ENCODE measurements at regions not wholly inside any gene's neighbourhood (a gene's known extent, or its start where the extent isn't known, plus 50 kb on each side); places are given as distances from the start of the nearest gene placed in this dataset.
"Not testable (repeated sequence)": the region's sequence is repeated elsewhere in the genome, so short reads cannot be mapped to it uniquely, and the experiment has no call there.

DNA sequence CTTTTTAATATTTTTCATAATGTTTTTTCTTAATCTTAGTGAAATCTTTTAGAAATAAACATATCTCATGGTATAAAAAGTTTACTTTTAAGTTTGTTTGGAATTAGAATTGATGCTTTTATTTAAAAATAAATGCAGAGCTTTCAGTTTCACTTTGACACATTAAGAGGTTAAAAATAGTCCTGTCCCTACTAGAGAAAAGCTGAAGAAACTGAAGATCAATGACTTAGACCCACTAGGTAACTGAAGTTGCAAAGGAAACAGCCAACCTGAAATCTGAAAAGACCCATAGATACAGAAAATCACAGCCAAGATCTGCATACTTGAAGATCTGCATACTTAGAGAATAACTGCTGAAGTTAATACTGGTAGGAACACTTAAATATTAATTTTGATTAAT lies 237.6 kb downstream of the RAP2B start:
- ATAC-seq (ENCODE audit: poor library complexity): no peak
- POLR2A ChIA-PET: interaction anchor here (1.3 kb wide), 1 partner anchor 11 kb away, joined by 5 read pairs; no protein-coding TSS in a partner anchor
- peak in 1 of 14 experiments; percentile 17 for DNase-seq

DNA sequence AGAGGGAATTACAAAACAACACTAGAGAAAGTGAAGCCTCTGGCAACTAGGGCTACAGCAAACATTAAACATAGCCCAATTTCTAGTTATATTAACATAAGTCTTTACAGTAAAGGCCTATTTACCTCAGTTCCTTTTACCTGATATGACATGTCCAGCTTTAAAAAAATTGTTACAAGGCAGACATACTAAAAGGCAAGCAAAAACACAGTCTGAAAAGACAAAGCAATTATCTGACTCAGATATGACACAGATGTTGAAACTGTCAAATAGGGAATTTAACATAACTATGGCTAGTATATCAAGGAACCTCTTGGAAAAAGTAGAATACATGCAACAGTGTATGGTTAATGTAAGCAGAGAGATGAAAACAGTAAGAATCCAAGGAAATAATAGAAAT lies 238.6 kb downstream of the RAP2B start:
- no peaks in the 10 kb centered on the region for H3K36me3 ChIP-seq (ENCODE audit: insufficient read depth, low read length)
- no peak overlapping the region for H3K27ac ChIP-seq (ENCODE audit: low read depth in 1 of 2, low read length in 2 of 2)
- H3K9me3 Mint-ChIP-seq: no peaks in the 10 kb centered on the region
- ATAC-seq (ENCODE audit: poor library complexity) (no peak), DNase-seq (no peak)
- H3K27me3 Mint-ChIP-seq: no peaks in the 10 kb centered on the region
- H3K4me3 Mint-ChIP-seq: no peak overlapping the region
- TF ChIP-seq, protein P1, sequence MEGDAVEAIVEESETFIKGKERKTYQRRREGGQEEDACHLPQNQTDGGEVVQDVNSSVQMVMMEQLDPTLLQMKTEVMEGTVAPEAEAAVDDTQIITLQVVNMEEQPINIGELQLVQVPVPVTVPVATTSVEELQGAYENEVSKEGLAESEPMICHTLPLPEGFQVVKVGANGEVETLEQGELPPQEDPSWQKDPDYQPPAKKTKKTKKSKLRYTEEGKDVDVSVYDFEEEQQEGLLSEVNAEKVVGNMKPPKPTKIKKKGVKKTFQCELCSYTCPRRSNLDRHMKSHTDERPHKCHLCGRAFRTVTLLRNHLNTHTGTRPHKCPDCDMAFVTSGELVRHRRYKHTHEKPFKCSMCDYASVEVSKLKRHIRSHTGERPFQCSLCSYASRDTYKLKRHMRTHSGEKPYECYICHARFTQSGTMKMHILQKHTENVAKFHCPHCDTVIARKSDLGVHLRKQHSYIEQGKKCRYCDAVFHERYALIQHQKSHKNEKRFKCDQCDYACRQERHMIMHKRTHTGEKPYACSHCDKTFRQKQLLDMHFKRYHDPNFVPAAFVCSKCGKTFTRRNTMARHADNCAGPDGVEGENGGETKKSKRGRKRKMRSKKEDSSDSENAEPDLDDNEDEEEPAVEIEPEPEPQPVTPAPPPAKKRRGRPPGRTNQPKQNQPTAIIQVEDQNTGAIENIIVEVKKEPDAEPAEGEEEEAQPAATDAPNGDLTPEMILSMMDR (IDR thresholded peaks at IDR 0.05): no peak
- no peaks in the 10 kb centered on the region for H3K27me3 ChIP-seq (ENCODE audit: control insufficient read depth in 1 of 2, insufficient read depth in 2 of 2, low read length in 2 of 2)
- ChIA-PET POLR2A (interaction anchor here (1.3 kb wide), 1 partner anchor 10 kb away, joined by 5 read pairs; no protein-coding TSS in a partner anchor), CTCF (interaction anchor here (0.6 to 1.0 kb wide), 2 partner anchors 13 to 368 kb away, joined by 3 to 6 read pairs; no protein-coding TSS in a partner anchor)
- no peak overlapping the region for H3K4me3 ChIP-seq (ENCODE audit: low read length)
- peaks cover 2% of the 10 kb centered on the region for H3K36me3 Mint-ChIP-seq (ENCODE audit: low read depth)
- H3K27ac Mint-ChIP-seq: no peak overlapping the region
- peaks cover 29% of the 10 kb centered on the region for H3K4me1 Mint-ChIP-seq (ENCODE audit: low read depth)
- no peaks in the 10 kb centered on the region for H3K4me1 ChIP-seq (ENCODE audit: insufficient read depth, low read length)
- H3K9me3 ChIP-seq (ENCODE audit: control insufficient read depth in 1 of 2, insufficient read depth in 1 of 2, low read length in 2 of 2): no peaks in the 10 kb centered on the region
- intact Hi-C loops (cut with DNase I, micrococcal nuclease): no loop called here

More for the DNA sequence above, 237.6 kb downstream of the RAP2B start:
- peaks cover 2% of the 10 kb centered on the region for H3K9me3 Mint-ChIP-seq
- no peak overlapping the region for H3K27ac Mint-ChIP-seq
- intact Hi-C loops (cut with DNase I, micrococcal nuclease): no loop called here
- Histone ChIP-seq H3K27ac (ENCODE audit: low read depth in 1 of 2, low read length in 2 of 2) (no peak overlapping the region), H3K9me3 (ENCODE audit: control insufficient read depth in 1 of 2, insufficient read depth in 1 of 2, low read length in 2 of 2) (peaks cover 0 to 4% of the 10 kb centered on the region in 2 experiments), H3K36me3 (ENCODE audit: insufficient read depth, low read length) (no peaks in the 10 kb centered on the region), H3K4me1 (ENCODE audit: insufficient read depth, low read length) (no peaks in the 10 kb centered on the region), H3K4me3 (ENCODE audit: low read length) (no peak overlapping the region), H3K27me3 (ENCODE audit: control insufficient read depth in 1 of 2, insufficient read depth in 2 of 2, low read length in 2 of 2) (no peaks in the 10 kb centered on the region)
- peaks cover 29% of the 10 kb centered on the region for H3K4me1 Mint-ChIP-seq (ENCODE audit: low read depth)
- TF ChIP-seq, protein P1 (IDR thresholded peaks at IDR 0.05): no peak
- no peak overlapping the region for H3K4me3 Mint-ChIP-seq
- no peaks in the 10 kb centered on the region for H3K27me3 Mint-ChIP-seq
- peaks cover 4% of the 10 kb centered on the region for H3K36me3 Mint-ChIP-seq (ENCODE audit: low read depth)
- CTCF ChIA-PET: no interaction called here

DNA sequence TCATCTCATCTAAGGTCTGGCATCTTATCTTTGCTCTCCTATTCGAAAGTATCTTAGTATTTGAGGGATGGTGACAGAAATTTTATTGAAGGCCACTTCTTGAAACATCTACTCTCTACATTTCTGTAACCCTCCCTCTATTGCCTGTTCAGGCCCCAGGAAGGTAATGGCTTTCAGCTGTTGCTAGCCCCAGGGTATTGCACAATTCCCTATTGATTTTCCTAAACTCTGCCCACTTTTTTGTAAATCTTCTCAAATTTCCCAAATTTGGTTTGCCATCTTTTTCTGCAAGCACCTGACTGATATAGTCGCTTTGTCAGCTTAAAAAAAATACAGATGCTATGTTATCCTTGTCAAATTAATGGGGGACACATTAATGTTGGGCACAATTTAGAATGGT lies 242.1 kb downstream of the RAP2B start:
- Mint-ChIP-seq H3K4me3 (no peak overlapping the region), H3K4me1 (ENCODE audit: low read depth) (peaks cover 22% of the 10 kb centered on the region), H3K36me3 (ENCODE audit: low read depth) (no peaks in the 10 kb centered on the region), H3K27me3 (no peaks in the 10 kb centered on the region), H3K9me3 (no peaks in the 10 kb centered on the region), H3K27ac (no peak overlapping the region)
- H3K27me3 ChIP-seq (ENCODE audit: control insufficient read depth in 1 of 2, insufficient read depth in 2 of 2, low read length in 2 of 2): no peaks in the 10 kb centered on the region
- H3K27ac ChIP-seq (ENCODE audit: low read depth in 1 of 2, low read length in 2 of 2): no peak overlapping the region
- ATAC-seq (ENCODE audit: poor library complexity) (no peak), DNase-seq (no peak)
- H3K4me3 ChIP-seq (ENCODE audit: low read length): no peak overlapping the region
- H3K4me1 ChIP-seq (ENCODE audit: insufficient read depth, low read length): no peaks in the 10 kb centered on the region
- intact Hi-C loops (cut with DNase I, micrococcal nuclease): no loop called here
- TF ChIP-seq, protein P1 (IDR thresholded peaks at IDR 0.05): no peak
- no peaks in the 10 kb centered on the region for H3K36me3 ChIP-seq (ENCODE audit: insufficient read depth, low read length)
- CTCF ChIA-PET: no interaction called here
- POLR2A ChIA-PET: interaction anchor here (0.6 kb wide), 1 partner anchor 26 kb away, joined by 4 read pairs; no protein-coding TSS in a partner anchor
- no peaks in the 10 kb centered on the region for H3K9me3 ChIP-seq (ENCODE audit: control insufficient read depth in 1 of 2, insufficient read depth in 1 of 2, low read length in 2 of 2)

DNA sequence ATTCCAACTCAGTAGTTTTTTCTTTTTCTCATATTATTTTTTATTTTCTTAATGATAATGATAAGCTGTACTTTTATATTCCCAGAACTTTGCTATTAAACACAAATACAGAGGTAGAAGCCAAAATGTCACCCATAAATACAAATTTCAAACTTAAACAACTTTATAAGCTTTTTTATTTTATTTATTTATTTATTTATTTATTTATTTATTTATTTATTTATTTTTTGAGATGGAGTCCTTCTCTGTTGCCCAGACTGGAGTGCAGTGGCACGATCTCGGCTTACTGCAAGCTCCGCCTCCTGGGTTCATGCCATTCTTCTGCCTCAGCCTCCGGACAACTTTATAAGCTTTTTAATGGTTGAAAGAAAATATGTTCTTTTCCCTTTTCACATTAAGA lies 243.3 kb downstream of the RAP2B start:
- H3K36me3 ChIP-seq (ENCODE audit: insufficient read depth, low read length); CTCF ChIA-PET; H3K27ac ChIP-seq (ENCODE audit: low read depth in 1 of 2, low read length in 2 of 2); H3K36me3 Mint-ChIP-seq (ENCODE audit: low read depth); DNase-seq; intact Hi-C loops (cut with DNase I, micrococcal nuclease); H3K4me3 Mint-ChIP-seq; H3K9me3 Mint-ChIP-seq; H3K27me3 Mint-ChIP-seq; H3K9me3 ChIP-seq (ENCODE audit: control insufficient read depth in 1 of 2, insufficient read depth in 1 of 2, low read length in 2 of 2); ATAC-seq (ENCODE audit: poor library complexity); H3K4me3 ChIP-seq (ENCODE audit: low read length); H3K27ac Mint-ChIP-seq; H3K27me3 ChIP-seq (ENCODE audit: control insufficient read depth in 1 of 2, insufficient read depth in 2 of 2, low read length in 2 of 2); H3K4me1 ChIP-seq (ENCODE audit: insufficient read depth, low read length): not testable (repeated sequence)
- peaks cover 14% of the 10 kb centered on the region for H3K4me1 Mint-ChIP-seq (ENCODE audit: low read depth)
- POLR2A ChIA-PET: interaction anchor here (0.6 kb wide), 1 partner anchor 226 kb away, joined by 4 read pairs; no protein-coding TSS in a partner anchor
